ENCODE measurements at regions not wholly inside any gene's neighbourhood (a gene's known extent, or its start where the extent isn't known, plus 50 kb on each side); places are given as distances from the start of the nearest gene placed in this dataset.

DNA sequence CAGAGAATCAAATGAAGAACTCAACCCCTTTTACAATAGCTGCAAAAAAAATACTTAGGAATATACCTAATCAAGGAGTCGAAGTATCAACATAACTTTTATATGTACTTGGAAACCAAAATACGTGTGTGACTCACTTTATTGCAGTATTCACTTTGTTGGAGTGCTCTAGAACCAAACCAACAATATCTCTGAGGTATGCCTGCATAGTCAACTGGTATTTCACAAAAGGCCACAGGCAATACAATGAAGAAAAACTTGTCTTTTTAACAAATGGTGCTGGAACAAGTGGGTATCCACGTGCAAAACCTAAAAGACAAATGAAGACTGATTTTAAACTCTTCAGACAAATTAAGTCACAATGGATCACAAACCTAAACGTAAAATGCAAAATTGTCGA, 385.7 kb downstream of the TLE1 start:
- no peaks in the 10 kb centered on the region for H4K20me1 ChIP-seq (replicated peaks; ENCODE audit: control insufficient read depth, insufficient read depth, low read length)
- H3K4me3 ChIP-seq: no peak overlapping the region
- FAIRE-seq (no peak), DNase-seq (ENCODE audit: extremely low read depth in 1 of 4, low spot score in 3 of 4) (no peak), ATAC-seq (no peak)
- no peaks in the 10 kb centered on the region for H3K36me3 ChIP-seq (ENCODE audit: control insufficient read depth, insufficient read depth, low read length)
- no peak overlapping the region for H3K27ac ChIP-seq (ENCODE audit: extremely low read depth, low read depth, low read length)
- TF ChIP-seq, protein P1, sequence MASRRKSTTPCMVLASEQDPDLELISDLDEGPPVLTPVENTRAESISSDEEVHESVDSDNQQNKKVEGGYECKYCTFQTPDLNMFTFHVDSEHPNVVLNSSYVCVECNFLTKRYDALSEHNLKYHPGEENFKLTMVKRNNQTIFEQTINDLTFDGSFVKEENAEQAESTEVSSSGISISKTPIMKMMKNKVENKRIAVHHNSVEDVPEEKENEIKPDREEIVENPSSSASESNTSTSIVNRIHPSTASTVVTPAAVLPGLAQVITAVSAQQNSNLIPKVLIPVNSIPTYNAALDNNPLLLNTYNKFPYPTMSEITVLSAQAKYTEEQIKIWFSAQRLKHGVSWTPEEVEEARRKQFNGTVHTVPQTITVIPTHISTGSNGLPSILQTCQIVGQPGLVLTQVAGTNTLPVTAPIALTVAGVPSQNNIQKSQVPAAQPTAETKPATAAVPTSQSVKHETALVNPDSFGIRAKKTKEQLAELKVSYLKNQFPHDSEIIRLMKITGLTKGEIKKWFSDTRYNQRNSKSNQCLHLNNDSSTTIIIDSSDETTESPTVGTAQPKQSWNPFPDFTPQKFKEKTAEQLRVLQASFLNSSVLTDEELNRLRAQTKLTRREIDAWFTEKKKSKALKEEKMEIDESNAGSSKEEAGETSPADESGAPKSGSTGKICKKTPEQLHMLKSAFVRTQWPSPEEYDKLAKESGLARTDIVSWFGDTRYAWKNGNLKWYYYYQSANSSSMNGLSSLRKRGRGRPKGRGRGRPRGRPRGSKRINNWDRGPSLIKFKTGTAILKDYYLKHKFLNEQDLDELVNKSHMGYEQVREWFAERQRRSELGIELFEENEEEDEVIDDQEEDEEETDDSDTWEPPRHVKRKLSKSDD (conservative IDR thresholded peaks at IDR 0.05; ENCODE audit: low read length): no peak
- TF ChIP-seq KLF10 (CRISPR knock-in tag; IDR thresholded peaks at IDR 0.05) (no peak), SNRNP70 (optimal IDR thresholded peaks at IDR 0.05; ENCODE audit: low read depth, low read length) (no peak), HMG20A (CRISPR knock-in tag; conservative IDR thresholded peaks at IDR 0.05) (no peak), POLR2AphosphoS2 (IDR thresholded peaks at IDR 0.05; ENCODE audit: low read length) (no peak), ZNF584 (CRISPR knock-in tag; IDR thresholded peaks at IDR 0.05; ENCODE audit: low read depth) (no peak), RBM22 (IDR thresholded peaks at IDR 0.05; ENCODE audit: low read depth, low read length, poor library complexity, severe bottlenecking) (no peak), NRF1 (conservative IDR thresholded peaks at IDR 0.05 in 1 of 2, IDR thresholded peaks at IDR 0.05 in 1 of 2) (no peak), CBFA2T2 (conservative IDR thresholded peaks at IDR 0.05) (no peak), STAT5A (IDR thresholded peaks at IDR 0.05; ENCODE audit: borderline replicate concordance, low read length) (no peak)
- TF ChIP-seq, protein P2, sequence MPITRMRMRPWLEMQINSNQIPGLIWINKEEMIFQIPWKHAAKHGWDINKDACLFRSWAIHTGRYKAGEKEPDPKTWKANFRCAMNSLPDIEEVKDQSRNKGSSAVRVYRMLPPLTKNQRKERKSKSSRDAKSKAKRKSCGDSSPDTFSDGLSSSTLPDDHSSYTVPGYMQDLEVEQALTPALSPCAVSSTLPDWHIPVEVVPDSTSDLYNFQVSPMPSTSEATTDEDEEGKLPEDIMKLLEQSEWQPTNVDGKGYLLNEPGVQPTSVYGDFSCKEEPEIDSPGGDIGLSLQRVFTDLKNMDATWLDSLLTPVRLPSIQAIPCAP (CRISPR knock-in tag; IDR thresholded peaks at IDR 0.05; ENCODE audit: borderline replicate concordance): no peak
- TF ChIP-seq, protein P3, sequence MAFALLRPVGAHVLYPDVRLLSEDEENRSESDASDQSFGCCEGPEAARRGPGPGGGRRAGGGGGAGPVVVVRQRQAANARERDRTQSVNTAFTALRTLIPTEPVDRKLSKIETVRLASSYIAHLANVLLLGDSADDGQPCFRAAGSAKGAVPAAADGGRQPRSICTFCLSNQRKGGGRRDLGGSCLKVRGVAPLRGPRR (CRISPR knock-in tag; IDR thresholded peaks at IDR 0.05): no peak
- TF ChIP-seq, protein P4, sequence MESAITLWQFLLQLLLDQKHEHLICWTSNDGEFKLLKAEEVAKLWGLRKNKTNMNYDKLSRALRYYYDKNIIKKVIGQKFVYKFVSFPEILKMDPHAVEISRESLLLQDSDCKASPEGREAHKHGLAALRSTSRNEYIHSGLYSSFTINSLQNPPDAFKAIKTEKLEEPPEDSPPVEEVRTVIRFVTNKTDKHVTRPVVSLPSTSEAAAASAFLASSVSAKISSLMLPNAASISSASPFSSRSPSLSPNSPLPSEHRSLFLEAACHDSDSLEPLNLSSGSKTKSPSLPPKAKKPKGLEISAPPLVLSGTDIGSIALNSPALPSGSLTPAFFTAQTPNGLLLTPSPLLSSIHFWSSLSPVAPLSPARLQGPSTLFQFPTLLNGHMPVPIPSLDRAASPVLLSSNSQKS (CRISPR knock-in tag; IDR thresholded peaks at IDR 0.05): no peak
- ChIA-PET CTCF (ENCODE audit: low intra/inter-chr PET ratio) (no interaction called here), POLR2A (interaction anchor here (0.6 kb wide), 1 partner anchor 31 kb away, joined by 4 read pairs; no protein-coding TSS in a partner anchor)
- intact Hi-C loops (cut with micrococcal nuclease): no loop called here
- H3K79me2 ChIP-seq (ENCODE audit: control insufficient read depth, insufficient read depth, low read length): no peaks in the 10 kb centered on the region
- H3K4me2 ChIP-seq (ENCODE audit: insufficient read depth, low read length): no peak overlapping the region
- 2% methylated on average over 5 of the region's 5 CpGs for WGBS (ENCODE audit: insufficient coverage, low coverage, missing lambda C conversion rate)
- in situ Hi-C loops (cut with MboI): no loop called here
- no TSS peak for BruUV-seq (replicated peaks)
- no peaks in the 10 kb centered on the region for H3K27me3 ChIP-seq (ENCODE audit: control insufficient read depth in 2 of 2, insufficient read depth in 2 of 2, low read length in 2 of 2)
- no peak overlapping the region for H2AFZ ChIP-seq (ENCODE audit: low read depth, low read length)
- no peaks in the 10 kb centered on the region for H3K9me1 ChIP-seq (ENCODE audit: control insufficient read depth, insufficient read depth, low read length)
- H3K4me1 ChIP-seq (replicated peaks in 1 of 2; ENCODE audit: control insufficient read depth in 2 of 2, insufficient read depth in 2 of 2, low read length in 2 of 2): no peaks in the 10 kb centered on the region
- no peaks in the 10 kb centered on the region for H3K9me3 ChIP-seq (replicated peaks; ENCODE audit: control insufficient read depth, insufficient read depth, low read depth, low read length)
- H3K9ac ChIP-seq (ENCODE audit: insufficient read depth in 1 of 2, low read depth in 2 of 2, low read length in 2 of 2): no peak overlapping the region
